ENCODE measurements at regions not wholly inside any gene's neighbourhood (a gene's known extent, or its start where the extent isn't known, plus 50 kb on each side); places are given as distances from the start of the nearest gene placed in this dataset.

DNA sequence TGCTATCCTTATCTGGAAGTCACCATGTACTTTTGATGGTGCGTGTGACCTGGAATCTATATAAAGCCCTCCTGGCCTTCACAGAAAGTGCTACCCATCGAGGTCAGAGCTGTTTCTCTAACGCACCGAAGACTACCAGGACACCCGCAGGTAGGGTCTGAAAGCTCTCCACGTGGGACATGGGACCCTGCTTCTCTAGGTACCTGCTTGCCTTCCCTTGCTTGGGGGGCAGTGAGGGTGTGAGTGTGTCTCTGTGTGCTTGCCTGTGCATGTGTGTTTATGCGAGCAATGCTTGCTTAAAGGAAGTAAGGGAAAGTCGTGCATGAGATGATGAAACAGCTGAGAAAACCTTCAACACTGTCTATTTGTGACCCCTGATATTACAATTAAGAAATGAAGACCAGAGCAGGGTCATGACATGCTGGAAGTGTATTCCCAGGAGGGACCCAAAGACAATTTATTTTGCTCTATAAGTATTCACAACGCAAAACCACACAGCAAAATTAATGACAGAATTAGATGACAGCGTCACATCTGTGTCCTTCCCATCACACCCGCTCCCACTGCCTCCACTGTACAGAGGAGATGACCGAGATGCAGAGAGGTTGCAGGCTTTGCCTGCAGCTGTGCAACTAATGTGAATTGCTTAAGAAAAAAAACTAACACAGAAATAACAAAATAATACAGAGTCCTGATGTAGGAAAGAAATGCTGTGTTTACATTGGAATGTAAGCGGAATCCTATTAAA is 76.4 kb upstream of the HELT start:
- Histone ChIP-seq H3K4me1 (ENCODE audit: control insufficient read depth, insufficient read depth, low read length) (peaks cover 4% of the 10 kb centered on the region; the same call in 1 of the 2 replicates), H3K27ac (ENCODE audit: extremely low read depth, low read depth, low read length) (no peak overlapping the region), H3K9me3 (ENCODE audit: control insufficient read depth, insufficient read depth, low read depth, low read length) (no peaks in the 10 kb centered on the region), H3K4me3 (ENCODE audit: low read depth, low read length) (no peak overlapping the region), H3K36me3 (ENCODE audit: control insufficient read depth in 2 of 2, insufficient read depth in 1 of 2, low read length in 2 of 2) (no peaks in the 10 kb centered on the region)
- no peak for TF ChIP-seq OSR2 (tag by site-specific recombination; IDR thresholded peaks at IDR 0.05)
- no peak for TF ChIP-seq ZNF239 (tag by site-specific recombination; IDR thresholded peaks at IDR 0.05)
- TF ChIP-seq ZBTB17 (tag by site-specific recombination; IDR thresholded peaks at IDR 0.05) = no peak
- no peak for TF ChIP-seq ZNF692 (tag by site-specific recombination; IDR thresholded peaks at IDR 0.05)
- TF ChIP-seq ZNF707 (tag by site-specific recombination; IDR thresholded peaks at IDR 0.05) = no peak
- TF ChIP-seq ZNF362 (tag by site-specific recombination; IDR thresholded peaks at IDR 0.05) = no peak
- TF ChIP-seq SCRT1 (tag by site-specific recombination; IDR thresholded peaks at IDR 0.05; ENCODE audit: borderline replicate concordance) = no peak
- no peak for TF ChIP-seq ZNF777 (tag by site-specific recombination; IDR thresholded peaks at IDR 0.05; ENCODE audit: borderline replicate concordance)
- no peak for TF ChIP-seq ZNF473 (tag by site-specific recombination; IDR thresholded peaks at IDR 0.05)
- TF ChIP-seq ZBTB7A (tag by site-specific recombination; IDR thresholded peaks at IDR 0.05; ENCODE audit: low read depth) = no peak
- no peak for TF ChIP-seq MZF1 (tag by site-specific recombination; IDR thresholded peaks at IDR 0.05; ENCODE audit: borderline replicate concordance)
- TF ChIP-seq ZEB2 (tag by site-specific recombination; IDR thresholded peaks at IDR 0.05) = no peak
- TF ChIP-seq ZNF214 (tag by site-specific recombination; IDR thresholded peaks at IDR 0.05; ENCODE audit: borderline replicate concordance) = no peak
- CTCF ChIA-PET = no interaction called here
- POLR2A ChIA-PET = no interaction called here

GRCh38 chr4:184942444-184943425 is 75.6 kb upstream of the HELT start:
- Histone ChIP-seq H3K27ac (ENCODE audit: extremely low read depth, low read depth, low read length) (no peak overlapping the region), H3K9me3 (ENCODE audit: control insufficient read depth, insufficient read depth, low read depth, low read length) (no peaks in the 10 kb centered on the region), H3K36me3 (ENCODE audit: control insufficient read depth in 2 of 2, insufficient read depth in 1 of 2, low read length in 2 of 2) (no peaks in the 10 kb centered on the region), H3K4me3 (ENCODE audit: low read depth, low read length) (no peak overlapping the region), H3K4me1 (ENCODE audit: control insufficient read depth, insufficient read depth, low read length) (no peaks in the 10 kb centered on the region; the same call in 1 of the 2 replicates)
- ChIA-PET POLR2A (no interaction called here), CTCF (no interaction called here)
- TF ChIP-seq ZNF426 (tag by site-specific recombination; IDR thresholded peaks at IDR 0.05) (no peak), ZNF776 (tag by site-specific recombination; IDR thresholded peaks at IDR 0.05; ENCODE audit: borderline replicate concordance) (no peak), ZNF26 (tag by site-specific recombination; IDR thresholded peaks at IDR 0.05) (no peak), ZNF792 (tag by site-specific recombination; IDR thresholded peaks at IDR 0.05) (no peak), ZNF558 (tag by site-specific recombination; IDR thresholded peaks at IDR 0.05) (no peak), ZSCAN16 (tag by site-specific recombination; IDR thresholded peaks at IDR 0.05) (no peak), ZNF571 (tag by site-specific recombination; IDR thresholded peaks at IDR 0.05) (no peak), ZBTB11 (tag by site-specific recombination; conservative IDR thresholded peaks at IDR 0.05; ENCODE audit: low read depth) (no peak), HOXD13 (CRISPR knock-in tag; IDR thresholded peaks at IDR 0.05; ENCODE audit: borderline replicate concordance) (no peak)
- TF ChIP-seq, protein P1, sequence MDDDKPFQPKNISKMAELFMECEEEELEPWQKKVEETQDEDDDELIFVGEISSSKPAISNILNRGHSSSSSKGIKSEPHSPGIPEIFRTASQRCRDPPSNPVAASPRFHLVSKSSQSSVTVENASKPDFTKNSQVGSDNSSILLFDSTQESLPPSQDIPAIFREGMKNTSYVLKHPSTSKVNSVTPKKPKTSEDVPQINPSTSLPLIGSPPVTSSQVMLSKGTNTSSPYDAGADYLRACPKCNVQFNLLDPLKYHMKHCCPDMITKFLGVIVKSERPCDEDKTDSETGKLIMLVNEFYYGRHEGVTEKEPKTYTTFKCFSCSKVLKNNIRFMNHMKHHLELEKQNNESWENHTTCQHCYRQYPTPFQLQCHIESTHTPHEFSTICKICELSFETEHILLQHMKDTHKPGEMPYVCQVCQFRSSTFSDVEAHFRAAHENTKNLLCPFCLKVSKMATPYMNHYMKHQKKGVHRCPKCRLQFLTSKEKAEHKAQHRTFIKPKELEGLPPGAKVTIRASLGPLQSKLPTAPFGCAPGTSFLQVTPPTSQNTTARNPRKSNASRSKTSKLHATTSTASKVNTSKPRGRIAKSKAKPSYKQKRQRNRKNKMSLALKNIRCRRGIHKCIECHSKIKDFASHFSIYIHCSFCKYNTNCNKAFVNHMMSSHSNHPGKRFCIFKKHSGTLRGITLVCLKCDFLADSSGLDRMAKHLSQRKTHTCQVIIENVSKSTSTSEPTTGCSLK (tag by site-specific recombination; IDR thresholded peaks at IDR 0.05) = no peak

Measured in HEK293 (cell line).